ENCODE measurements at regions not wholly inside any gene's neighbourhood (a gene's known extent, or its start where the extent isn't known, plus 50 kb on each side); places are given as distances from the start of the nearest gene placed in this dataset.

GRCh38 chr15:21261965-21262850, 178.1 kb downstream of the POTEB3 start:
- TF ChIP-seq CTCF (IDR thresholded peaks at IDR 0.05 in 4 of 5, conservative IDR thresholded peaks at IDR 0.05 in 1 of 5) (no peak), POLR2A (IDR thresholded peaks at IDR 0.05) (no peak)

All from gastrocnemius medialis (tissue), 4 donors.